Activated T-helper 1 cell treated with anti-CD3 and anti-CD28 coated beads, Interleukin-12 subunit alpha, Interleukin-12 subunit beta, Interleukin-2, Interleukin-4 antibody, amounts not matched to agents 30 ng/mL and 10 ng/mL and 1 ng/mL, durations not matched to agents 14 hours and 24 hours and 36 hours (primary cell): ENCODE measurements at regions not wholly inside any gene's neighbourhood (a gene's known extent, or its start where the extent isn't known, plus 50 kb on each side); places are given as distances from the start of the nearest gene placed in this dataset.
A peak's percentile ranks its signal among the peaks of the same experiment; 100 is the strongest.

Experiments used
- DNase-seq: peaks from one replicate; pipeline ENCODE4 v3.0.0; 2021; ENCODE audit warnings: low spot score
- H3K27ac Mint-ChIP-seq: one replicate; pipeline ENCODE4 v1.8.0; 2021; ENCODE audit warnings: mild to moderate bottlenecking, mixed read lengths
- H3K27me3 Mint-ChIP-seq: one replicate; pipeline ENCODE4 v1.8.0; 2022; ENCODE audit warnings: mild to moderate bottlenecking, moderate library complexity, mixed read lengths; ENCODE audit not compliant: insufficient read depth
- H3K36me3 Mint-ChIP-seq: one replicate; pipeline ENCODE4 v1.8.0; 2021; ENCODE audit warnings: low read depth, mixed read lengths
- H3K4me1 Mint-ChIP-seq: one replicate; pipeline ENCODE4 v1.8.0; 2021; ENCODE audit warnings: low read depth, mixed read lengths
- H3K4me3 Mint-ChIP-seq: one replicate; pipeline ENCODE4 v1.8.0; 2021; ENCODE audit warnings: mild to moderate bottlenecking, moderate library complexity, mixed read lengths
- H3K9me3 Mint-ChIP-seq: one replicate; pipeline ENCODE4 v1.8.0; 2021; ENCODE audit warnings: mixed read lengths
- intact Hi-C: fragments of 100-400 bp; cut with micrococcal nuclease; formaldehyde crosslinking; loops from one replicate; pipeline ENCODE4 v1.15.1; 2024

DNA sequence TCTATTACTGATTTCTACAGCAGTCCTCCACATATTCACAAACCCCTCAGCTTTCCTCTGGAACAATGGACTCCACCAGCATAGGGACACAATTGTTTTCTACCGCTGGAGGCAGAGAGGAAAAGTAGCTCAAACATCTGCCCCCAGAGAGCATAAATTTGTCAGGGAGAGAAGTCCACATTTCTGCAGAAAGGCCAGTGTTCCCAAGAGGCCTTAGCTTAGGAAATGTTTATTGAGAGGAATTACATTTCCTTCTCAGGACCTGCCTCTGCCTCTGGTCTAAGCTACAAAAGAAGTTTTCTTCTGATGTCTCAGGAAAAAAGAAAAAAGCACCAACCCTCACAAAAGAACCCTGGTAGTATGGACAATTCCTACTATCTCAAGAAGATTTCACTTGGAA is 217.8 kb upstream of the BMP4 start:
- Mint-ChIP-seq H3K36me3 (no peaks in the 10 kb centered on the region), H3K27me3 (peaks cover 26% of the 10 kb centered on the region), H3K27ac (no peak overlapping the region), H3K4me3 (no peak overlapping the region), H3K4me1 (no peaks in the 10 kb centered on the region), H3K9me3 (no peaks in the 10 kb centered on the region)
- DNase-seq = no peak
- intact Hi-C loops = loop anchor here (2.0 to 10.0 kb wide), 2 partner anchors 170 to 244 kb away; no protein-coding TSS in a partner anchor

DNA sequence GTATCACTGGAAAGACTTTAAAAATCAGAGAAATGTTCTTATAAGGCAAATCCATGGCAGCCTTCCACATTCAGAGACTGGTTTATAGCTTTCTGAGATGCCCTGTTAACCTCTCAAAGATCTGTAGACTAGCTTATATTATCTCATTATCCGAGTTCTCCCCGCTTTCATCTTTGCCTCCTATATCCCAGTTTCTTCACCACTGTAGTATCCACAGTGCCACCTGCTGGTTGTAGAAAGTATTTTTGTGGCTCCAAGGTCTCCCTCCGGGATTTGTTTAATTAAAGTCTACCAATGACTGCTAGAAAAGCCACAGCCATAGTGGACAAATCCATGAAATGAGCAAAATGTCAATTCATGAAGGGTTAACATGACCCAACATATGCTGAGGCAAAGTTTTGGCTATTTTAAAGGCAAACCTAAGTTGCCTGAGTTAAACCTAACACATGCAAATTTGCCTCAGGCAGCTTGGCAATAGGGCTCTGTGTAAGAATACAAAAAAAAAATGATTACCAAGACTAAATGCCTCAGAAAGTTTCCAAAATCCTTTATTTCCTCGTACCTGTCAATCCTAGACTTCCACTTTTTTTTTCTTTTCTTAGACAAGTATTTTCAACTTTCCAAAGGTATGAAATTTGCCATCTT is 218.8 kb upstream of the BMP4 start:
- peaks cover 23% of the 10 kb centered on the region for H3K27me3 Mint-ChIP-seq
- peak; percentile 17 for DNase-seq
- no peaks in the 10 kb centered on the region for H3K9me3 Mint-ChIP-seq
- no peaks in the 10 kb centered on the region for H3K36me3 Mint-ChIP-seq
- intact Hi-C loops = loop anchor here (2.0 to 10.0 kb wide), 3 partner anchors 169 to 743 kb away; no protein-coding TSS in a partner anchor
- H3K4me3 Mint-ChIP-seq = no peak overlapping the region
- no peak overlapping the region for H3K27ac Mint-ChIP-seq
- no peaks in the 10 kb centered on the region for H3K4me1 Mint-ChIP-seq

DNA sequence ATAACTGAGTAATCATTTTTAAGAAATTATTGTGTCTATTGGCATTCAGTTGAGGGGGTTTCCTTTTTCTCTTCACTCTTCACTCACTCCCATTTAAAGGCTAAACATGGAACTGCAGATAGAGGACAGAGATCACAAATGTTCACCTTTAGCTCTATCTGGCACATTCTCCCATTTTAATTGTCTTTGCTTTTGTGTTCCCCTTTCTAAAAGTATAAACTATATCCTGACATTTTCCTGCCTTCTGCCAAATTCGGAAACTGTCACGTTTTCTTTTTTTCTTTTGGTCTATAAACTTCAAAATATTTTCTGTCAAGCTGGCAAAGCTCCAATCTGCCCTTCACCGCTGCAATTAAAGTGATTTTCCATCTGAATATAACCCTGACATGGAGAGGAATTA is 219.8 kb upstream of the CDKN3 start:
- no peak overlapping the region for H3K4me3 Mint-ChIP-seq
- H3K9me3 Mint-ChIP-seq = no peaks in the 10 kb centered on the region
- DNase-seq = no peak
- intact Hi-C loops = loop anchor here (5.0 to 10.0 kb wide), 2 partner anchors 168 to 745 kb away; no protein-coding TSS in a partner anchor
- H3K36me3 Mint-ChIP-seq = no peaks in the 10 kb centered on the region
- peaks cover 19% of the 10 kb centered on the region for H3K27me3 Mint-ChIP-seq
- H3K27ac Mint-ChIP-seq = no peak overlapping the region
- H3K4me1 Mint-ChIP-seq = no peaks in the 10 kb centered on the region

DNA sequence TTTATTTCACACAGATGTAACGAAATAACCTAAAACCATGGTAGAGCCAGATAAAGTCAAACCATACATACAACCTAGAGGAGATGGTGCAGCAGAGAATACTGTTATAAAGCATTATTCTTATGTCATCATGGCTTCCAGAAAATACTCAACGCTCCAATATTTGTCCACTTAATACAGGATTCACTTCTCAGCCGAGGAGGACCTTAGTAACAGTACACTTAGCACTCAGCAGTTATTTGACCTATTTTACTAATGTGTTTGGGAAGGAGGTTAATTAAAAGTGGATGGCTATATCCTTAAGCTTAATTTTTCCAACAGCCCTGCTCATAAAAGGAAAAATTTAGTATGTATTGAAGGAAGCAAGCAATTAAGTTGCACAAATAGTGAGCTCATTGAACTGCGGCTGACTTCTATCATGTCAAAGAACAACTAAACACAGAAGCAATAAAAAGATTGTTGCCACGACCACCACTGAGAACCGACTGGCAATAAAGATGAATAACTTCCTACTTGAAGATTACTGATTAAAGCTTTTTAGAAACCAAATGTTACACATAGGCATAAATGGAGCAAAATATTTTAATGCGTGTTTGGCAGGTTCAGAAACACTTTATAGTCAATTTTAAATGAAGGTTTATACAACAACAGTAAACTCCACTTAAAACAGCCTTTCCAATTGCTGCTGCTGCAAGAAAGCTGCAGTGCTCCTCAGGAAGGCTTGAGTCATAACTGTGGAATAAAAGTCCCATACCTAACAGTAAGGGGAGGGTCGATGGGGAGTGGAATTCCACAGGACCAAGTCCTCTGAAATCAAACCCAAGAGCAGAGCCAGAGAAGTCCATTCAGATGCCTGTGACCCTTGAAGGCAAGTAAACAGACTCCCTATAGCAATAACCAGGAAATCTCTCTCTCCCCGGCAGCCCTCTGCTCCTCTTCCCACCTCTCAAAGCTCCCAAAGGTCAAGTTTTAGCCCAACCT is 218.9 kb upstream of the CDKN3 start:
- no peaks in the 10 kb centered on the region for H3K4me1 Mint-ChIP-seq
- intact Hi-C loops = loop anchor here (5.0 to 10.0 kb wide), 2 partner anchors 167 to 746 kb away; no protein-coding TSS in a partner anchor
- H3K27me3 Mint-ChIP-seq = peaks cover 17% of the 10 kb centered on the region
- H3K36me3 Mint-ChIP-seq = no peaks in the 10 kb centered on the region
- H3K4me3 Mint-ChIP-seq = no peak overlapping the region
- H3K27ac Mint-ChIP-seq = no peak overlapping the region
- no peaks in the 10 kb centered on the region for H3K9me3 Mint-ChIP-seq
- no peak for DNase-seq

DNA sequence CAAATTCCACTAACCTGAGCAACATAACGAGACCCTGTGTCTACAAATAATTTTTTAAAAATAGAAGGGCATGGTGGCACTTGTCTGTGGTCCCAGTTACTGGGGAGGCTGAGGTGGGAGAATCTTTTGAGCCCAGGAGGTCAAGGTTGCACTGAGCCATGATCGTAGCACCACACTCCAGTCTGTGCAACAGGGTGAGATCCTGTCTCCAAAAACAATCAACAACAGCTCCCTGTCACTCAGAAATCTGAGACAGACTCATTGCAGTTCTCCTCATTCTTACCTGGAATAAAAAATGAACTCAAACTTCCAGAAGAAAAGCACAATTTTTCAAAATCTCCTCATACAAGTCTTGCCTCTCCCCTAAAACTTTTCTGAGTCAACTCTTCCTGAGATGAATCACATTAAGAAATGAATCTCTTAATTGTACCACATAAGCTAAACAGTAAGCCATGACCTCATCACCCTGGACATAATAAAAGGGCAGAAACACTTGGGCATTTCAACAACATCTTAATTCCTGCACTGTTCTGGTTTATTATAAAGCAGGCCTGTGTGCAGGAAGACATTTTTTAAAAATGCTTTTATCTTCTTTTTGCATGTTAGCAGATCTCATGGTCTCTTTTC is 214.3 kb upstream of the CDKN3 start:
- Mint-ChIP-seq H3K36me3 (no peaks in the 10 kb centered on the region), H3K4me1 (no peaks in the 10 kb centered on the region), H3K4me3 (no peak overlapping the region), H3K27ac (no peak overlapping the region), H3K27me3 (peaks cover 14% of the 10 kb centered on the region), H3K9me3 (no peaks in the 10 kb centered on the region)
- DNase-seq = no peak
- intact Hi-C loops = no loop called here

DNA sequence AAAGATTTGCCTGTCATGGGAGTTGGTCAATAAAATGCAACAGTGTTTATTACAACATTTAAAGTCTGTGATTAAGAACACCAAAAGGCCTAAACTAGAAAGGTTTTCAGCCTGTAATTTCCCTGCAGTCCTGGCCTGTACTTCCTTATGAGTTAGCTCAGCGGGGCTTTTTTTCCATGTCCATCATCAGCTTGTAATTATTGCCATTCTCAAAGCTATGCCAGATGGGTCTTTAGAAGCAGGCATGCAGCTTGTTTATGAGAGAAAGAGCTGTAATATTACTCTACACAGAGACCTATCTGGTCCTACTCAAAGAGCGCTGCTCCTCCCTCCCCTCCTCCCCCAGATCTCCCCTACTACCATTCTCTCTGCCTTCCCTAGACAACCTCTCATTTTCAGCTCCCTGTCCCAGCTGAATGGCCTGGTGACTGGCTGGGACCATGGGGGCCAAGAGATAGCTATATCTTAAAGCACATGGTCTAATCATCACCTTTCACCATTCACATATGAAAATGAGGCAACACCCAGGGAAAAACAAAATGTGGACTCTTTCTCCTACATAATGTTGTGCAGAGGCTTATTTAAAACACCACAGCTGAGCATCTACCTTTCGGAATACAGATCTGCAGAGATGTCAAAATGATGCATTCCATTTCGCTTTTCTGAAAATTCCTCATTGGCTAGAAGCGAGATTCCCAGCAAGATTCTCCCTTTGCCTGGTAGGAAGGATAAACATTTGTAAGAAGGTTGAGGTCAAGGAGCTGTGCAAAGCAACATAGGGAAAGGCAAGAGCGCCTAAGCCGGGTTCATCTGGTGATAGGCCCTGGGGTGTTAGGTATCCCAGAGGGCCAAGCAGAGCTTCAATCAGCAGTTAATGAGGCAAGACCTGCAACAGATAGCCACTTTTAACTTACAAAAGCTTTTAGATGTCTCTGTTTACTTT is 209.7 kb upstream of the CDKN3 start:
- no peaks in the 10 kb centered on the region for H3K4me1 Mint-ChIP-seq
- H3K9me3 Mint-ChIP-seq = no peaks in the 10 kb centered on the region
- intact Hi-C loops = no loop called here
- DNase-seq = no peak
- H3K36me3 Mint-ChIP-seq = no peaks in the 10 kb centered on the region
- H3K27me3 Mint-ChIP-seq = peaks cover 8% of the 10 kb centered on the region
- H3K4me3 Mint-ChIP-seq = no peak overlapping the region
- no peak overlapping the region for H3K27ac Mint-ChIP-seq

DNA sequence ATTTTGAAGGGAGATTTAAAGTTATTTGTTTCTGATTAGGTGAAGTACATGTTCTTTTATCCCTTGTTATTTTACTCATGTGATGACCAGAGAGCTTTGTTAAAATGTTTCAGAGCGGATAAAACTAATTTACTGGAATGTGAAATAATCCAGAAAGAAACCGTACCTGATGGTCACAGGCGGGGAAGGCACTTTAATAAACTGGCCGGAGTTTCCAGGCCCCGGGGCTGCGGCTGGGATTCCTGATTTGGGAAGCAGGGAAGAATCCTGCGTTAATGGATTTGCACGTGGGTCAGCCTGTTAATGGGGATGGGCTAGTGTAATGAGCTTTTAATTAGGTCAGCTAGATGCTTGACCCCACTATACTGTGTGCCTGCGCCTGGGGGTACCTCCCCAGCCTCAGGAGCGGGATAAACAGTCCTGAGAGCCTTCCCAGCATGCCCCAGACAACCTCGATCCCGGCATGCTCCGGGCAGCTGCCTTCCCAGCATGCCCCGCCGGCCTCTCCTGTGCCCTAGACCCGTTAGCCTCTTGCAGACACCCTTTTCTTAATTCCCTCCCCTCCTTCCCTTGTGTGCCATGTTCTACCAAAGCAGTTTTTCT is 208.6 kb upstream of the CDKN3 start:
- intact Hi-C loops = no loop called here
- H3K9me3 Mint-ChIP-seq = no peaks in the 10 kb centered on the region
- H3K4me1 Mint-ChIP-seq = no peaks in the 10 kb centered on the region
- H3K27me3 Mint-ChIP-seq = peaks cover 5% of the 10 kb centered on the region
- H3K36me3 Mint-ChIP-seq = no peaks in the 10 kb centered on the region
- DNase-seq = no peak
- H3K4me3 Mint-ChIP-seq = no peak overlapping the region
- no peak overlapping the region for H3K27ac Mint-ChIP-seq

DNA sequence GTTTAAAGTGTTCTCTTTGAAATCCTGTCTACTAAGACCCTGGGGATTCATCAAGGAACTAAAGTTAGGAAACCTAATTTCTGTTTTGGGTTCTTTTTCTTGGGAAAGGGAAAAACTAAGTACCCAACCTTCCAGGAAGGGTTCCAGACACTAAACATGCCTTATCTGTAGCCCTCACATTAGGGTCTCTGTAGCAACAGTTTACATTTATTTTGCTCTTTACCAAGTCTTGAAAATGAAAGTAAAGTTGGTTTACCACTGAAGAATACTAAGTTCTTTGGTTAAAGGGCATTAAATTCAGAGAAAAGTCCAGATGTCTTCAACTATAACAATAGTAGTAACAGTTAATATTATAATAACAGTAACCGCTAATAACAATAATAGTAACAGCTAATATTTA is 207.5 kb upstream of the CDKN3 start:
- no peak overlapping the region for H3K27ac Mint-ChIP-seq
- H3K9me3 Mint-ChIP-seq = no peaks in the 10 kb centered on the region
- intact Hi-C loops = no loop called here

DNA sequence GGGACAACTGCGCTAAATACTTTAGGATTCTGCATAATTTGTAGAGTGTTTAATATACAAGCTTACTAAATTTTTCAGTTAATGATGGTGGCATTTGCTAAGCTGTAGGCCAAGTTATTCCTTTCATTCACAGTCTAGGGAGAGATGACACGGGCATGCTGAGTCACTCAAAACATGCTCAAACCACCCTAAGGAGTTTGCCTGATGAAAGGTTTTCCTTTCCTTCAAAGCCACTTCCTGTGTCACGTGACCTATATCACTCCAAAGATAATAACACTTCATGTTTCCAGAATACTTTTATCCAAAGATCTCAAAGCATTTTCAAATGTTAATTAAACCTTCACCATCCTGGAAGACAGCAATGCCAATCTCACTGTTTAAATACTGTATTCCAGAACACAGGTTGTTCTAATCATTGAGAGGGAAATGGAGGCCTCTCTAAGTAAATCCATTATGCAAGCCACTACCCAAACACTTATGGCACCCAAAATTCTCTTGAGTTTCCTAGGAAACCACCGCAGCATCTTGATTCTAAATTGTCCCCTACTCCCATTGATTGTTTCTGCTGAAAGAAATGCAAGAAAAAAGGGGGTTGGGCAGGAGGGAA is 207.0 kb upstream of the CDKN3 start:
- H3K4me3 Mint-ChIP-seq = no peak overlapping the region
- H3K36me3 Mint-ChIP-seq = no peaks in the 10 kb centered on the region
- peaks cover 5% of the 10 kb centered on the region for H3K27me3 Mint-ChIP-seq
- DNase-seq = no peak
- intact Hi-C loops = no loop called here
- no peaks in the 10 kb centered on the region for H3K4me1 Mint-ChIP-seq
- no peaks in the 10 kb centered on the region for H3K9me3 Mint-ChIP-seq
- no peak overlapping the region for H3K27ac Mint-ChIP-seq

More for the DNA sequence above, 207.5 kb upstream of the CDKN3 start:
- peaks cover 5% of the 10 kb centered on the region for H3K27me3 Mint-ChIP-seq
- DNase-seq = no peak
- no peaks in the 10 kb centered on the region for H3K36me3 Mint-ChIP-seq
- H3K4me3 Mint-ChIP-seq = no peak overlapping the region
- H3K4me1 Mint-ChIP-seq = no peaks in the 10 kb centered on the region

DNA sequence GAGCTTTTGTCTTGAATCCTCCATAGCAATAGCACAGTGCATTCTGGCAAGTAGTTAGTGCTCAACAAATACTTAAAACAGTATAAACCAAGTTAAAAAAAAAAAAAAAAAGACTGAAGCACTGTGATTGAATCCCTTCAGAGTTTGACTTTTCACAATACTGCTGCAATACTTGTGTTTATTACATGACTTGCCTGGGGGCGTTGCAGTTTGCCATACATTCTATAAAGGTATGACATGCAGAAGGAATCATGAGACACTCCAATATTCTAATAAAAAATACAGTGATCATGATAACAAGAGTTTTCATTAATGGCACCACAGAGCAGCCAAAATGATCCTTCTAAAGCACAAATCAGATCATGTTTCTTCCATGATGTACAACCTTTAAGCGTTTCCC is 205.0 kb upstream of the CDKN3 start:
- H3K36me3 Mint-ChIP-seq = no peaks in the 10 kb centered on the region
- H3K27me3 Mint-ChIP-seq = no peaks in the 10 kb centered on the region
- DNase-seq = no peak
- intact Hi-C loops = no loop called here
- no peaks in the 10 kb centered on the region for H3K9me3 Mint-ChIP-seq
- no peak overlapping the region for H3K27ac Mint-ChIP-seq
- H3K4me1 Mint-ChIP-seq = no peaks in the 10 kb centered on the region
- no peak overlapping the region for H3K4me3 Mint-ChIP-seq

DNA sequence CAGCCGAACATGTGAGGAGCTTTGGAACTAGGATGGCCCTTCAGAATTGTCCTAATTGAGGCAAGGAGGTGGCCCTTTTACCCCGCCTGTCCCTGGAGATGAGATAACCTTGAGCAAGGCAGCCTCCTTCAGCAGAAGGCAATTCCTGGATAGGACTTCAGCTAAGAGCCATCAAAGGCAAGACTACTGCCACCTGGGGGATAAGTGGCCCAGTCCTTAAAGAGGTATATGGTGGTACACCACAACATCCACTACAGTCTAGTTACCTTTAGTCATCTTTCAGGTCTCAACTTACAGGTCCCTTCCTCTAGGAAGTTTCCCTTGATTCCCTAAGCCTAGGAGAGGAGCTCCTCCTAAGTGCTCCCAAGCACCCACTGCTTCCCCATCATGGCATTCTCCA is 204.2 kb upstream of the CDKN3 start:
- DNase-seq = no peak
- Mint-ChIP-seq H3K4me1 (no peaks in the 10 kb centered on the region), H3K36me3 (no peaks in the 10 kb centered on the region), H3K27me3 (no peaks in the 10 kb centered on the region), H3K4me3 (no peak overlapping the region), H3K9me3 (no peaks in the 10 kb centered on the region), H3K27ac (no peak overlapping the region)
- intact Hi-C loops = no loop called here
